GM18867 (cell line): ENCODE measurements at regions not wholly inside any gene's neighbourhood (a gene's known extent, or its start where the extent isn't known, plus 50 kb on each side); places are given as distances from the start of the nearest gene placed in this dataset.

ENCODE experiments used
- ATAC-seq: cut with Tn5 transposase; IDR thresholded peaks from one replicate; pipeline ENCODE4 v1.9.1; 2021; ENCODE audit warnings: mild to moderate bottlenecking, moderate library complexity; ENCODE audit not compliant: unreplicated experiment

GRCh38 chr9:12065050-12065449, 628.1 kb upstream of the TYRP1 start:
- no peak for ATAC-seq

GRCh38 chr9:12065686-12066085, 627.5 kb upstream of the TYRP1 start:
- ATAC-seq: no peak

- ATAC-seq: no peak
Measured at GRCh38 chr9:12066455-12067035, 626.6 kb upstream of the TYRP1 start.

GRCh38 chr9:12069366-12069765, 623.8 kb upstream of the TYRP1 start:
- no peak for ATAC-seq

GRCh38 chr9:12085399-12085798, 607.8 kb upstream of the TYRP1 start:
- ATAC-seq: no peak

GRCh38 chr9:12091865-12092527, 601.2 kb upstream of the TYRP1 start:
- ATAC-seq: no peak

GRCh38 chr9:12094046-12094445, 599.1 kb upstream of the TYRP1 start:
- ATAC-seq: no peak

GRCh38 chr9:12095931-12096330, 597.3 kb upstream of the TYRP1 start:
- no peak for ATAC-seq

- no peak for ATAC-seq
Measured at GRCh38 chr9:12133416-12133815, 559.8 kb upstream of the TYRP1 start.

- no peak for ATAC-seq
Measured at GRCh38 chr9:12141422-12141821, 551.8 kb upstream of the TYRP1 start.

GRCh38 chr9:12155401-12156134, 537.6 kb upstream of the TYRP1 start:
- no peak for ATAC-seq

GRCh38 chr9:12162181-12162815, 530.9 kb upstream of the TYRP1 start:
- no peak for ATAC-seq

GRCh38 chr9:12163723-12164458, 529.3 kb upstream of the TYRP1 start:
- no peak for ATAC-seq

GRCh38 chr9:12166518-12166917, 526.7 kb upstream of the TYRP1 start:
- no peak for ATAC-seq

GRCh38 chr9:12170456-12170855, 522.7 kb upstream of the TYRP1 start:
- no peak for ATAC-seq

- no peak for ATAC-seq
Measured at GRCh38 chr9:12178634-12179033, 514.6 kb upstream of the TYRP1 start.

GRCh38 chr9:12182806-12183205, 510.4 kb upstream of the TYRP1 start:
- no peak for ATAC-seq

- no peak for ATAC-seq
Measured at GRCh38 chr9:12183321-12183720, 509.9 kb upstream of the TYRP1 start.

GRCh38 chr9:12185856-12186255, 507.3 kb upstream of the TYRP1 start:
- no peak for ATAC-seq

- no peak for ATAC-seq
Measured at GRCh38 chr9:12191630-12192029, 501.6 kb upstream of the TYRP1 start.

- no peak for ATAC-seq
Measured at GRCh38 chr9:12194731-12195130, 498.5 kb upstream of the TYRP1 start.
